Inflammatory macrophage (primary cell): ENCODE measurements at regions not wholly inside any gene's neighbourhood (a gene's known extent, or its start where the extent isn't known, plus 50 kb on each side); places are given as distances from the start of the nearest gene placed in this dataset.
A peak's percentile ranks its signal among the peaks of the same experiment; 100 is the strongest.

Source experiments
- DNase-seq, 2 donors: peaks; one replicate each; pipeline ENCODE4 v3.0.0-alpha.2; 2020 to 2022

GRCh38 chr9:129398101-129398960 lies 220.3 kb upstream of the IER5L start:
- no peak for DNase-seq

GRCh38 chr9:129397335-129397734 lies 219.3 kb upstream of the IER5L start:
- DNase-seq, result no peak

GRCh38 chr9:129396365-129396708 lies 218.3 kb upstream of the IER5L start:
- DNase-seq, result no peak

- no peak for DNase-seq
Observed at GRCh38 chr9:129395633-129396364, 217.7 kb upstream of the IER5L start.

GRCh38 chr9:129394886-129395279 lies 216.8 kb upstream of the IER5L start:
- DNase-seq, result no peak

GRCh38 chr9:129394061-129394885 lies 216.2 kb upstream of the IER5L start:
- DNase-seq, result no peak

GRCh38 chr9:129393064-129393463 lies 215.0 kb upstream of the IER5L start:
- DNase-seq, result no peak

- no peak for DNase-seq
Observed at GRCh38 chr9:129392093-129392541, 214.1 kb upstream of the IER5L start.

GRCh38 chr9:129391221-129391661 lies 213.2 kb upstream of the IER5L start:
- no peak for DNase-seq

- no peak for DNase-seq
Observed at GRCh38 chr9:129390541-129390940, 212.5 kb upstream of the IER5L start.

- no peak for DNase-seq
Observed at GRCh38 chr9:129387822-129388221, 209.8 kb upstream of the IER5L start.

- no peak for DNase-seq
Observed at GRCh38 chr9:129386812-129387177, 208.7 kb upstream of the IER5L start.

- DNase-seq, result no peak
Observed at GRCh38 chr9:129385211-129385934, 207.3 kb upstream of the IER5L start.

- no peak for DNase-seq
Observed at GRCh38 chr9:129384491-129385210, 206.6 kb upstream of the IER5L start.

GRCh38 chr9:129383561-129384490 lies 205.8 kb upstream of the IER5L start:
- peak; percentile 84 to 86 for DNase-seq

GRCh38 chr9:129383019-129383560 lies 205.0 kb upstream of the IER5L start:
- peak; percentile 56 to 62 for DNase-seq

- DNase-seq, result no peak
Observed at GRCh38 chr9:129382281-129383018, 204.4 kb upstream of the IER5L start.

- DNase-seq, result no peak
Observed at GRCh38 chr9:129381481-129381957, 203.5 kb upstream of the IER5L start.

GRCh38 chr9:129380961-129381401 lies 202.9 kb upstream of the IER5L start:
- no peak for DNase-seq
